H1 (cell line): ENCODE measurements at regions not wholly inside any gene's neighbourhood (a gene's known extent, or its start where the extent isn't known, plus 50 kb on each side); places are given as distances from the start of the nearest gene placed in this dataset.

Source experiments
- CHD2 ChIP-seq: IDR thresholded peaks from 2 replicates; pipeline ENCODE4 v1.6.1; 2012; ENCODE audit warnings: low read length, improper control_type of control experiment
- CHD7 ChIP-seq: fragments of 300-600 bp; sonication (generic); IDR thresholded peaks from 2 replicates; pipeline ENCODE4 v1.7.1; 2012; ENCODE audit warnings: low read length, moderate library complexity, mild to moderate bottlenecking, inconsistent platforms; ENCODE audit not compliant: insufficient replicate concordance
- RAD21 ChIP-seq, 2 experiments: IDR thresholded peaks in 1 of 2; conservative IDR thresholded peaks in 1 of 2; 2 replicates each; pipeline ENCODE4 v1.6.1; 2011; ENCODE audit warnings: low read depth in 2 of 2, low read length in 2 of 2, improper control_type of control experiment in 1 of 2, inconsistent platforms in 1 of 2, mild to moderate bottlenecking in 1 of 2, moderate library complexity in 1 of 2

DNA sequence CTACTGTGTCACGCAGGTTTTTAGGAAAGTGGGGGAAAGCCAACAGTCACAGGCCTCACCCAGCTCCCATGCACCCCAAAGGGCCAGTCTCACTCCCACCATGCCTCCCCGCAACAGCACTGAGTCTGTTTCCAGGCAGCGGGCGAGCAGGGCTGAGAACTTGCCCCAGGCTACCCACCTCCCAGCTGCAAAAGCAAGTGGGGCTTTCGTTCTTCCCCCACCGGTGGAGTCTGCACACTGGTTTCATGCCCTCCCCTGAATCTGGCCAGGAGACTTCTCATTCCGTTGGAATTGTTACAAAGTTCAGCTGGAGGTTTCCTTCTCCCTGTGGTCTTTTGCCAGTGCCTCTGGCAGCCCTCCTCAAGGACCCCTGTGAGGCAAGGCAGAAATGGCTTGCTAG, 53.6 kb upstream of the KCNJ15 start (continued):
- no peak for TF ChIP-seq CHD7
- no peak for TF ChIP-seq RAD21 (IDR thresholded peaks at IDR 0.05 in 1 of 2, conservative IDR thresholded peaks at IDR 0.05 in 1 of 2; ENCODE audit: low read depth in 2 of 2, low read length in 2 of 2)
- TF ChIP-seq CHD2: no peak
